ENCODE measurements at regions not wholly inside any gene's neighbourhood (a gene's known extent, or its start where the extent isn't known, plus 50 kb on each side); places are given as distances from the start of the nearest gene placed in this dataset.

DNA sequence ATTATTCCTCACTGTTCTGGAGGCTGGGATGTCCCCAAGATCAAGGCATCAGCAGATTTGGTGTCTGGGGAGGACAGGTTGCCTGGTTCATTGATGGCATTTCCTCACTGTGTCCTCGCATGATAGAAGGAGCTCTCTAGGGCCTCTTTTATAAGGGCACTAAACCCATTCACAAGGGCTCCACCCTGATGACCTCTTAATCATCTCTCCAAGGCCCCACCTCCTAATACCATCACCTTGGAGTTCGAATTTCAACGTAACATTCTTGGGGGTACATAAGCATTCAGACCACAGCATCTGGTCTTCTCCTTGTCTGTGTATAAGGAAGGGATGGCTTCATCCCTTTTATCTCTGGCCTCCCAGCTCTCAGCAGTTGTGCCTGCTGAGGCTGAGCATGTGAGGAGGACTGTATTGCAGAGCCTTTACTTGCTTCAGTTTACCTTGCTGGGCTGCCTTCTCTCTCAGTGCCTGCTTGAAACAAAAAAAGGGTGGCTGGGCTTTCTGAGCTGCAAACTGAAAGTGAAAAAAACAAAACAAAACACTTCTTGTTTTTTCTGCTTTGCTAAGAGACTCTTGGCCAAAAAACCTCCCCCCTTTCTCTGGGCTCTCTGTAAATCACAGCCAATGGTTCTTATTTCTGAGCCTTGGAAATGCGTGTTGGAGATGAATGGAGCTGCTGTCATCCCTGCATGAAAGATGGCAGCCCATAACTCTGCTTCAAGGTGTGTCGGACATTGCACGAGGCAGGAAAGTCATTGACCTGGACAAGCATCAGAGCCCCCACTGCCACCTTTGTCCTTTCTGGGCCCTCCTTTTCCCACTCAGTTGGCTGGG is 75.8 kb downstream of the RHOU start:
- H3K79me2 ChIP-seq (ENCODE audit: insufficient read depth, low read length), result no peaks in the 10 kb centered on the region
- no peak overlapping the region for H2AFZ ChIP-seq (ENCODE audit: low read length)
- H3K4me2 ChIP-seq (ENCODE audit: insufficient read depth, low read length), result no peak overlapping the region
- no peaks in the 10 kb centered on the region for H3K4me1 ChIP-seq (ENCODE audit: insufficient read depth, low read length)
- H3K27ac ChIP-seq (ENCODE audit: low read depth, low read length), result no peak overlapping the region
- no peak overlapping the region for H3K4me3 ChIP-seq (ENCODE audit: insufficient read depth, low read length)
- TF ChIP-seq, protein P1, sequence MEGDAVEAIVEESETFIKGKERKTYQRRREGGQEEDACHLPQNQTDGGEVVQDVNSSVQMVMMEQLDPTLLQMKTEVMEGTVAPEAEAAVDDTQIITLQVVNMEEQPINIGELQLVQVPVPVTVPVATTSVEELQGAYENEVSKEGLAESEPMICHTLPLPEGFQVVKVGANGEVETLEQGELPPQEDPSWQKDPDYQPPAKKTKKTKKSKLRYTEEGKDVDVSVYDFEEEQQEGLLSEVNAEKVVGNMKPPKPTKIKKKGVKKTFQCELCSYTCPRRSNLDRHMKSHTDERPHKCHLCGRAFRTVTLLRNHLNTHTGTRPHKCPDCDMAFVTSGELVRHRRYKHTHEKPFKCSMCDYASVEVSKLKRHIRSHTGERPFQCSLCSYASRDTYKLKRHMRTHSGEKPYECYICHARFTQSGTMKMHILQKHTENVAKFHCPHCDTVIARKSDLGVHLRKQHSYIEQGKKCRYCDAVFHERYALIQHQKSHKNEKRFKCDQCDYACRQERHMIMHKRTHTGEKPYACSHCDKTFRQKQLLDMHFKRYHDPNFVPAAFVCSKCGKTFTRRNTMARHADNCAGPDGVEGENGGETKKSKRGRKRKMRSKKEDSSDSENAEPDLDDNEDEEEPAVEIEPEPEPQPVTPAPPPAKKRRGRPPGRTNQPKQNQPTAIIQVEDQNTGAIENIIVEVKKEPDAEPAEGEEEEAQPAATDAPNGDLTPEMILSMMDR (IDR thresholded peaks at IDR 0.05; ENCODE audit: extremely low read depth, low read depth, low read length), result no peak
- no peaks in the 10 kb centered on the region for H3K27me3 ChIP-seq (ENCODE audit: insufficient read depth, low read length)
- DNase-seq (ENCODE audit: insufficient read length, low spot score, missing footprints), result no peak
- no peaks in the 10 kb centered on the region for H3K9me3 ChIP-seq (ENCODE audit: low read depth, low read length)
- no peaks in the 10 kb centered on the region for H3K36me3 ChIP-seq (ENCODE audit: insufficient read depth, low read length)
- no peaks in the 10 kb centered on the region for H4K20me1 ChIP-seq (ENCODE audit: insufficient read depth, low read length)

DNA sequence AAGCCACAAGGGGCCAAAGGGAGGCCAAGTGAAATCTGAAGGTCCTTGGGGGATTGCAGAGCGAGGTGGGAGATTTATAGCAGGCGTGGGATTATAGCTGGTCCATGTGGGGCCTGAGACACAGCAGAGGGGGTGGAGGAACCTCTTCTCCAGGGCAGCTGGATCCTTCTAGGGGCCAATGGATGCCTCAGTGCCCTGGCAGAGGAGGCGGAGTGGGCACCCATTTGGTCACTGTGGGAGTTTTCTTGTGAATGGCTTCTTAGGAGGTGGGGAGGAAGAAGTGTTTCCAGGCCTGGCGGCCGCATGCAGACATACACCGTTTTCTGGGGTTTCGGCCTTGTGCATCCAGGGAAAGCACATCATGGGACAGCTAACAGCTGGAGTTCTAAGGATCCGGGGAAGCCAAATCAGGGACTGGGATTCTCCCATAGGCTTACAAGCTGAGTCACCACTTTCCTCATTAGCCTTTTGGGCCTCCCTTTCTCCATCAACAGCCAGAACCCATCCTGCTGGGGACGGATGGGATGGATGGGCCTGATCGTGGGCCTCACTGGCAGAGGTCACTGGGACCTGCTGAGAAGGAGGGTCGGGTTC is 76.5 kb downstream of the RHOU start:
- no peaks in the 10 kb centered on the region for H3K4me1 ChIP-seq (ENCODE audit: insufficient read depth, low read length)
- no peaks in the 10 kb centered on the region for H4K20me1 ChIP-seq (ENCODE audit: insufficient read depth, low read length)
- H3K4me3 ChIP-seq (ENCODE audit: insufficient read depth, low read length), result no peak overlapping the region
- H3K4me2 ChIP-seq (ENCODE audit: insufficient read depth, low read length), result no peak overlapping the region
- TF ChIP-seq, protein P1 (IDR thresholded peaks at IDR 0.05; ENCODE audit: extremely low read depth, low read depth, low read length), result no peak
- no peak overlapping the region for H2AFZ ChIP-seq (ENCODE audit: low read length)
- no peak for DNase-seq (ENCODE audit: insufficient read length, low spot score, missing footprints)
- H3K36me3 ChIP-seq (ENCODE audit: insufficient read depth, low read length), result no peaks in the 10 kb centered on the region
- H3K9me3 ChIP-seq (ENCODE audit: low read depth, low read length), result no peaks in the 10 kb centered on the region
- H3K79me2 ChIP-seq (ENCODE audit: insufficient read depth, low read length), result no peaks in the 10 kb centered on the region
- no peak overlapping the region for H3K27ac ChIP-seq (ENCODE audit: low read depth, low read length)
- no peaks in the 10 kb centered on the region for H3K27me3 ChIP-seq (ENCODE audit: insufficient read depth, low read length)

DNA sequence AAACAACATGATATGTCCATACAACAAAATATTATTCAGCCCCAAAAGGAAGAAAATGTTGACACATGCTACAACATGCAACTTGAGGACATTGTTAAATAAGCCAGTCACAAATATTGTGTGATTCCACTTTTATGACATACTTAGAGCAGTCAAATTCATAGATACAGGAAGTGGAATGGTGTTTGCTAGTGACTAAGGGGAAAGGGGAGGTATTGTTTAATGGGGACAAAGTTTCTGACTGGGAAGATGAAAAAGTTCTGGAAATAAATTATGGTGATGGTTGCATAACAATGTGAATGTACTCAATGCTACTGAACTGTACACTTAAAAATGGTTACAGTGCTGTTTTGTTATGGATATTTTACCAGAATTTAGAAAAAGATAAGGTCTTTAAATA is 77.7 kb downstream of the RHOU start:
- TF ChIP-seq, protein P1 (IDR thresholded peaks at IDR 0.05; ENCODE audit: extremely low read depth, low read depth, low read length), result no peak
- H3K79me2 ChIP-seq (ENCODE audit: insufficient read depth, low read length), result no peaks in the 10 kb centered on the region
- no peak overlapping the region for H2AFZ ChIP-seq (ENCODE audit: low read length)
- DNase-seq (ENCODE audit: insufficient read length, low spot score, missing footprints), result no peak
- no peak overlapping the region for H3K4me3 ChIP-seq (ENCODE audit: insufficient read depth, low read length)
- H3K4me2 ChIP-seq (ENCODE audit: insufficient read depth, low read length), result no peak overlapping the region
- H4K20me1 ChIP-seq (ENCODE audit: insufficient read depth, low read length), result no peaks in the 10 kb centered on the region
- no peak overlapping the region for H3K27ac ChIP-seq (ENCODE audit: low read depth, low read length)
- H3K27me3 ChIP-seq (ENCODE audit: insufficient read depth, low read length), result no peaks in the 10 kb centered on the region
- no peaks in the 10 kb centered on the region for H3K9me3 ChIP-seq (ENCODE audit: low read depth, low read length)
- no peaks in the 10 kb centered on the region for H3K36me3 ChIP-seq (ENCODE audit: insufficient read depth, low read length)
- no peaks in the 10 kb centered on the region for H3K4me1 ChIP-seq (ENCODE audit: insufficient read depth, low read length)

DNA sequence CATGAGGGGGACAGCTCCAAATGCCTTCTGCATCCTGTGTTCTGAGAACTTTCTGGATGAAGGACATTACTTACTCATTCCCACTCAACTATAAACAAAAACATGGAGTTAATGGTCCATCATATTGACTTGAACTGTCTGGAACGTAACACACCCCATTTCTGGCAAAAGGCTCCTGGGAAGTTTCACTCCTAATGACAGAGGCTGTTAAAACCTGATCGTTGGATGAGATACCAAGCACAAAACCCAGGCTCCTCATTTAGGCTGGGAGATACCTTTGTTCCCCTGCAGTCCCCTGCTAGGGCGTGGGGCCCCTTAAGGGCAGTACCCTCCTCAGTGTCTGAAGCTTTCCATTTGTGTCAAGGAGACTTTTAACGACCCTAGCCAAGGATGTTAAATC is 78.9 kb downstream of the RHOU start:
- no peak overlapping the region for H3K4me3 ChIP-seq (ENCODE audit: insufficient read depth, low read length)

More for the DNA sequence above, 78.9 kb downstream of the RHOU start:
- Histone ChIP-seq H3K4me2 (ENCODE audit: insufficient read depth, low read length) (no peak overlapping the region), H3K27me3 (ENCODE audit: insufficient read depth, low read length) (no peaks in the 10 kb centered on the region), H3K79me2 (ENCODE audit: insufficient read depth, low read length) (no peaks in the 10 kb centered on the region), H4K20me1 (ENCODE audit: insufficient read depth, low read length) (no peaks in the 10 kb centered on the region), H3K36me3 (ENCODE audit: insufficient read depth, low read length) (no peaks in the 10 kb centered on the region), H2AFZ (ENCODE audit: low read length) (no peak overlapping the region), H3K9me3 (ENCODE audit: low read depth, low read length) (no peaks in the 10 kb centered on the region), H3K27ac (ENCODE audit: low read depth, low read length) (no peak overlapping the region), H3K4me1 (ENCODE audit: insufficient read depth, low read length) (no peaks in the 10 kb centered on the region)
- TF ChIP-seq, protein P1 (IDR thresholded peaks at IDR 0.05; ENCODE audit: extremely low read depth, low read depth, low read length), result no peak
- DNase-seq (ENCODE audit: insufficient read length, low spot score, missing footprints), result no peak
